H1 (cell line): ENCODE measurements at regions not wholly inside any gene's neighbourhood (a gene's known extent, or its start where the extent isn't known, plus 50 kb on each side); places are given as distances from the start of the nearest gene placed in this dataset.

Source experiments
- CTCF ChIA-PET: fragments of 300-600 bp; sonication (Branson Sonifier 250); formaldehyde crosslinking; loops from one replicate; lab custom pipeline; 2021; ENCODE audit not compliant: partially characterized antibody; lab: Charles Lee
- POLR2A ChIA-PET: fragments of 300-600 bp; sonication (Branson Sonifier 250); formaldehyde crosslinking; loops from one replicate; lab custom pipeline; 2021; ENCODE audit warnings: inconsistent platforms; ENCODE audit not compliant: partially characterized antibody; lab: Charles Lee
- DNase-seq, 2 experiments: peaks; one replicate each; pipeline versions ENCODE4 v3.0.0 to v3.0.0-alpha.2; 2010 to 2022; ENCODE audit warnings: low spot score in 2 of 2, low read depth in 1 of 2, mixed read lengths in 1 of 2
- FAIRE-seq: peaks from 2 replicates; lab custom pipeline; 2011; peaks lifted over from hg19 to GRCh38; lab: Jason Lieb, UNC
- H2AFZ ChIP-seq: 2 replicates; pipeline ENCODE4 v1.8.1; 2012; ENCODE audit warnings: low read length, inconsistent platforms
- H2AK5ac ChIP-seq: 2 replicates; pipeline ENCODE4 v1.6.1; 2013; ENCODE audit warnings: low read depth, low read length
- H2BK120ac ChIP-seq: replicated peaks from 2 replicates; pipeline ENCODE3; 2013; ENCODE audit warnings: low read depth, low read length, inconsistent platforms
- H2BK12ac ChIP-seq: 2 replicates; pipeline ENCODE4 v1.6.1; 2013; ENCODE audit warnings: low read depth, low read length
- H2BK15ac ChIP-seq: 2 replicates; pipeline ENCODE4 v1.6.1; 2013; ENCODE audit warnings: low read length
- H2BK20ac ChIP-seq: 2 replicates; pipeline ENCODE4 v1.6.1; 2013; ENCODE audit warnings: low read length
- H2BK5ac ChIP-seq: 2 replicates; pipeline ENCODE4 v1.6.1; 2013; ENCODE audit warnings: low read depth, low read length
- H3K14ac ChIP-seq: 2 replicates; pipeline ENCODE4 v1.6.1; 2013; ENCODE audit warnings: inconsistent platforms; ENCODE audit not compliant: insufficient read length
- H3K18ac ChIP-seq: 2 replicates; pipeline ENCODE4 v1.6.1; 2013; ENCODE audit warnings: low read length; ENCODE audit errors: extremely low read depth
- H3K23ac ChIP-seq: 2 replicates; pipeline ENCODE4 v1.6.1; 2013; ENCODE audit warnings: inconsistent platforms; ENCODE audit not compliant: insufficient read length
- H3K23me2 ChIP-seq: 2 replicates; pipeline ENCODE4 v1.6.1; 2013; ENCODE audit warnings: low read depth, low read length
- H3K27ac ChIP-seq: 2 replicates; pipeline ENCODE4 v1.6.1; 2011; ENCODE audit warnings: low read depth, low read length, inconsistent platforms
- H3K27me3 ChIP-seq, 4 experiments: replicated peaks in 1 of 4; 1 replicate in 1 of 4; 2 replicates in 3 of 4; pipeline versions ENCODE4 v1.6.1 to v1.8.1; 2011 to 2013; ENCODE audit warnings: low read length in 3 of 4, mild to moderate bottlenecking in 3 of 4, inconsistent platforms in 2 of 4, mixed read lengths in 2 of 4, moderate library complexity in 1 of 4; ENCODE audit not compliant: control insufficient read depth in 3 of 4, insufficient read depth in 3 of 4; ENCODE audit errors: extremely low read depth in 1 of 4
- H3K36me3 ChIP-seq, 4 experiments: 2 replicates each; pipeline versions ENCODE4 v1.6.1 to v1.8.1; 2011 to 2013; ENCODE audit warnings: mild to moderate bottlenecking in 4 of 4, low read length in 3 of 4, moderate library complexity in 2 of 4, control low read depth in 1 of 4, inconsistent platforms in 1 of 4; ENCODE audit not compliant: insufficient read depth in 4 of 4, control insufficient read depth in 2 of 4
- H3K4ac ChIP-seq: replicated peaks from 2 replicates; pipeline ENCODE3; 2013; ENCODE audit warnings: low read length, low read depth, mixed read lengths, inconsistent platforms; ENCODE audit not compliant: insufficient read length
- H3K4me1 ChIP-seq, 4 experiments: replicated peaks in 1 of 4; 1 replicate in 1 of 4; 2 replicates in 3 of 4; pipeline versions ENCODE4 v1.6.1 to v1.8.1; 2011 to 2013; ENCODE audit warnings: low read length in 3 of 4, inconsistent platforms in 2 of 4, mixed read lengths in 1 of 4; ENCODE audit not compliant: insufficient read depth in 4 of 4, control insufficient read depth in 3 of 4
- H3K4me2 ChIP-seq, 2 experiments: 2 replicates each; pipeline versions ENCODE4 v1.6.1 to v1.8.1; 2011 to 2013; ENCODE audit warnings: low read depth in 2 of 2, low read length in 2 of 2, control low read depth in 1 of 2, inconsistent platforms in 1 of 2, mild to moderate bottlenecking in 1 of 2; ENCODE audit not compliant: insufficient read depth in 1 of 2
- H3K4me3 ChIP-seq, 4 experiments: fragments of 200-600, 300-600 bp in 1 of 4; sonication (generic), shearing (Covaris generic), sonication (Bioruptor Twin) in 1 of 4; 2 replicates each; pipeline versions ENCODE4 v1.5.1 to v1.8.1; 2011 to 2016; ENCODE audit warnings: low read length in 4 of 4, low read depth in 3 of 4, control low read depth in 2 of 4, inconsistent platforms in 2 of 4, mild to moderate bottlenecking in 2 of 4, mixed read lengths in 1 of 4, moderate library complexity in 1 of 4; ENCODE audit not compliant: insufficient read depth in 2 of 4; ENCODE audit errors: extremely low read depth in 1 of 4
- H3K56ac ChIP-seq: replicated peaks from 2 replicates; pipeline ENCODE3; 2013; ENCODE audit warnings: low read depth, mild to moderate bottlenecking, mixed read lengths, low read length, inconsistent platforms; ENCODE audit not compliant: insufficient read length
- H3K79me1 ChIP-seq: 2 replicates; pipeline ENCODE4 v1.6.1; 2013; ENCODE audit warnings: low read depth, low read length, control low read depth
- H3K79me2 ChIP-seq, 2 experiments: 2 replicates each; pipeline versions ENCODE4 v1.6.1 to v1.8.1; 2012 to 2013; ENCODE audit warnings: low read length in 2 of 2, mild to moderate bottlenecking in 2 of 2, inconsistent platforms in 1 of 2; ENCODE audit not compliant: insufficient read depth in 2 of 2, control insufficient read depth in 1 of 2
- H3K9ac ChIP-seq, 4 experiments: replicated peaks in 1 of 4; 1 replicate in 1 of 4; 2 replicates in 3 of 4; pipeline versions ENCODE4 v1.6.1 to v1.8.1; 2011 to 2013; ENCODE audit warnings: low read depth in 3 of 4, low read length in 3 of 4, control low read depth in 2 of 4, mild to moderate bottlenecking in 2 of 4, moderate library complexity in 2 of 4, inconsistent platforms in 1 of 4; ENCODE audit errors: extremely low read depth in 1 of 4
- H3K9me3 ChIP-seq, 2 experiments: 2 replicates each; pipeline versions ENCODE4 v1.6.1 to v1.8.1; 2012 to 2013; ENCODE audit warnings: mild to moderate bottlenecking in 2 of 2, moderate library complexity in 2 of 2, control low read depth in 1 of 2, inconsistent platforms in 1 of 2, low read depth in 1 of 2, low read length in 1 of 2, mixed read lengths in 1 of 2; ENCODE audit not compliant: insufficient read depth in 2 of 2
- H4K20me1 ChIP-seq, 2 experiments: replicated peaks in 1 of 2; 2 replicates each; pipeline versions ENCODE3 to v1.8.1; 2011 to 2013; ENCODE audit warnings: inconsistent platforms in 2 of 2, low read length in 2 of 2, mild to moderate bottlenecking in 1 of 2; ENCODE audit not compliant: insufficient read depth in 2 of 2, control insufficient read depth in 1 of 2
- H4K5ac ChIP-seq: 2 replicates; pipeline ENCODE4 v1.6.1; 2013; ENCODE audit warnings: low read length, low read depth, mixed read lengths, inconsistent platforms; ENCODE audit not compliant: insufficient read length
- H4K8ac ChIP-seq: 2 replicates; pipeline ENCODE4 v1.8.0; 2013; ENCODE audit warnings: mild to moderate bottlenecking, moderate library complexity, low read length, inconsistent platforms; ENCODE audit not compliant: insufficient read depth; ENCODE audit errors: extremely low read depth
- H4K91ac ChIP-seq: replicated peaks from 2 replicates; pipeline ENCODE3; 2013; ENCODE audit warnings: low read length, mixed read lengths, inconsistent platforms; ENCODE audit not compliant: insufficient read length
- BCL11A ChIP-seq, 2 experiments: IDR thresholded peaks; one replicate each; pipeline ENCODE4 v1.6.1; 2011; ENCODE audit warnings: low read depth in 2 of 2, low read length in 2 of 2, mild to moderate bottlenecking in 2 of 2
- CBX5 ChIP-seq: fragments of 300-800, 300-1000 bp; sonication (generic); IDR thresholded peaks from 2 replicates; pipeline ENCODE4 v1.7.1; 2016; ENCODE audit warnings: antibody characterized with exemption, low read length, low read depth
- CHD1 ChIP-seq: IDR thresholded peaks from 2 replicates; pipeline ENCODE4 v1.6.1; 2012; ENCODE audit warnings: low read depth, low read length, improper control_type of control experiment
- E2F6 ChIP-seq: IDR thresholded peaks from 2 replicates; pipeline ENCODE4 v1.6.1; 2012; ENCODE audit warnings: inconsistent platforms
- EGR1 ChIP-seq: IDR thresholded peaks from 2 replicates; pipeline ENCODE4 v1.6.1; 2011; ENCODE audit warnings: low read depth, low read length, borderline replicate concordance
- GTF2F1 ChIP-seq: IDR thresholded peaks from 2 replicates; pipeline ENCODE4 v1.6.1; 2012; ENCODE audit warnings: low read depth, low read length, improper control_type of control experiment, borderline replicate concordance
- JUND ChIP-seq: IDR thresholded peaks from 2 replicates; pipeline ENCODE4 v1.6.1; 2011; ENCODE audit warnings: mild to moderate bottlenecking, improper control_type of control experiment, low read length
- MAFK ChIP-seq: IDR thresholded peaks from 2 replicates; pipeline ENCODE4 v1.6.1; 2012; ENCODE audit warnings: low read depth, mild to moderate bottlenecking, improper control_type of control experiment, low read length
- NANOG ChIP-seq: IDR thresholded peaks from 2 replicates; pipeline ENCODE4 v1.6.1; 2011; ENCODE audit warnings: low read length, low read depth, mild to moderate bottlenecking, inconsistent platforms; ENCODE audit not compliant: insufficient read depth, poor library complexity, severe bottlenecking
- NRF1 ChIP-seq: IDR thresholded peaks from 2 replicates; pipeline ENCODE4 v1.6.1; 2011; ENCODE audit warnings: mild to moderate bottlenecking, low read depth, low read length, improper control_type of control experiment
- POU5F1 ChIP-seq: IDR thresholded peaks from 2 replicates; pipeline ENCODE4 v1.6.1; 2011; ENCODE audit warnings: low read depth, mild to moderate bottlenecking, low read length, moderate library complexity
- RAD21 ChIP-seq, 2 experiments: IDR thresholded peaks in 1 of 2; conservative IDR thresholded peaks in 1 of 2; 2 replicates each; pipeline ENCODE4 v1.6.1; 2011; ENCODE audit warnings: low read depth in 2 of 2, low read length in 2 of 2, improper control_type of control experiment in 1 of 2, inconsistent platforms in 1 of 2, mild to moderate bottlenecking in 1 of 2, moderate library complexity in 1 of 2
- SAP30 ChIP-seq: fragments of 300-600 bp; sonication (generic); IDR thresholded peaks from 2 replicates; pipeline ENCODE4 v1.7.1; 2012; ENCODE audit warnings: low read length, moderate library complexity, mild to moderate bottlenecking, inconsistent platforms; ENCODE audit not compliant: insufficient read depth, insufficient replicate concordance
- TBP ChIP-seq: IDR thresholded peaks from 2 replicates; pipeline ENCODE4 v1.6.1; 2011; ENCODE audit warnings: low read depth, low read length, improper control_type of control experiment
- ZNF274 ChIP-seq: IDR thresholded peaks from 2 replicates; pipeline ENCODE4 v1.7.0; 2012; ENCODE audit warnings: low read length, borderline replicate concordance; ENCODE audit errors: extremely low read depth
- WGBS, 2 experiments: shearing (Covaris generic) in 1 of 2; methylation state at CpG; one replicate each; pipeline versions ENCODE4 v1.1.6 to v1.1.7; 2013 to 2015; ENCODE audit warnings: low lambda C conversion rate in 2 of 2, mixed read lengths in 2 of 2, inconsistent platforms in 1 of 2, low coverage in 1 of 2, missing lambda C conversion rate in 1 of 2; ENCODE audit not compliant: insufficient replicate concordance in 2 of 2, insufficient coverage in 1 of 2, insufficient read length in 1 of 2; ENCODE audit errors: extremely low coverage in 1 of 2, missing lambda C conversion rate in 1 of 2; 5-methylcytosine and 5-hydroxymethylcytosine counted together

- no peak overlapping the region for H4K91ac ChIP-seq
- no peak overlapping the region for H2BK120ac ChIP-seq
- no peaks in the 10 kb centered on the region for H3K9me3 ChIP-seq
- H2BK5ac ChIP-seq: no peak overlapping the region
- no peak overlapping the region for H3K14ac ChIP-seq
- H4K8ac ChIP-seq: no peak overlapping the region
- CTCF ChIA-PET: no interaction called here
- H3K23ac ChIP-seq: no peak overlapping the region
- no peak overlapping the region for H3K56ac ChIP-seq
- no peaks in the 10 kb centered on the region for H3K79me2 ChIP-seq
- H3K36me3 ChIP-seq: no peaks in the 10 kb centered on the region; a peak in 1 of 8 replicates
- H4K5ac ChIP-seq: no peak overlapping the region
- H2BK12ac ChIP-seq: no peak overlapping the region
- POLR2A ChIA-PET: no interaction called here
- no peak for DNase-seq
- no peak overlapping the region for H3K18ac ChIP-seq
- H3K27me3 ChIP-seq: no peaks in the 10 kb centered on the region
- H2BK15ac ChIP-seq: no peak overlapping the region
- no peaks in the 10 kb centered on the region for H4K20me1 ChIP-seq
- no peak for FAIRE-seq
- no peaks in the 10 kb centered on the region for H3K79me1 ChIP-seq
- H2AK5ac ChIP-seq: no peak overlapping the region
- no peaks in the 10 kb centered on the region for H3K23me2 ChIP-seq
- no peak overlapping the region for H3K27ac ChIP-seq
- no peak overlapping the region for H2BK20ac ChIP-seq
- no peak overlapping the region for H3K4me2 ChIP-seq
- no peak overlapping the region for H2AFZ ChIP-seq
- 78% methylated on average over 2 of the region's 2 CpGs; no CpG with 5 or more reads in 1 of the 2 experiments for WGBS, 2 experiments
- no peak overlapping the region for H3K4me3 ChIP-seq
- no peak overlapping the region for H3K4ac ChIP-seq
- no peaks in the 10 kb centered on the region for H3K4me1 ChIP-seq
- H3K9ac ChIP-seq: no peak overlapping the region
- TF ChIP-seq NANOG: no peak
- no peak for TF ChIP-seq ZNF274
- no peak for TF ChIP-seq RAD21 (IDR thresholded peaks at IDR 0.05 in 1 of 2, conservative IDR thresholded peaks at IDR 0.05 in 1 of 2; ENCODE audit: low read depth in 2 of 2, low read length in 2 of 2)
- no peak for TF ChIP-seq SAP30
- no peak for TF ChIP-seq GTF2F1
- no peak for TF ChIP-seq TBP
- TF ChIP-seq MAFK: no peak
- no peak for TF ChIP-seq E2F6
- TF ChIP-seq CBX5: no peak
- TF ChIP-seq JUND: no peak
- no peak for TF ChIP-seq EGR1
- TF ChIP-seq BCL11A (IDR thresholded peaks at IDR 0.05; ENCODE audit: low read depth in 2 of 2, low read length in 2 of 2): no peak
- TF ChIP-seq NRF1: no peak
- TF ChIP-seq CHD1: no peak
- TF ChIP-seq POU5F1: no peak
These were observed 161.3 kb upstream of the UBE2E3 start for GRCh38 chr2:180819106-180819505.
